Endothelial cell of umbilical vein (primary cell): ENCODE measurements at regions not wholly inside any gene's neighbourhood (a gene's known extent, or its start where the extent isn't known, plus 50 kb on each side); places are given as distances from the start of the nearest gene placed in this dataset.
A peak's percentile ranks its signal among the peaks of the same experiment; 100 is the strongest.

ENCODE experiments used
- BruUV-seq: library from RNA; stranded (reverse); fragments of 400-500 nt; replicated peaks from 2 replicates; lab custom pipeline; 2021; lab: Mats Ljungman, UMichigan
- CTCF ChIA-PET: fragments of 300-600, 350-600 bp; sonication (Branson Sonifier 250); formaldehyde crosslinking; loops from one replicate; lab custom pipeline; 2021; ENCODE audit warnings: antibody characterized with exemption, inconsistent platforms; lab: Charles Lee
- POLR2A ChIA-PET: fragments of 300-600, 350-600 bp; sonication (Branson Sonifier 250); formaldehyde crosslinking; loops from one replicate; lab custom pipeline; 2021; ENCODE audit warnings: antibody characterized with exemption, inconsistent platforms; lab: Charles Lee
- DNase-seq: peaks from one replicate; pipeline ENCODE4 v3.0.0-alpha.2; 2011; ENCODE audit warnings: low read depth, low spot score
- FAIRE-seq: peaks from 2 replicates; lab custom pipeline; 2011; peaks lifted over from hg19 to GRCh38; lab: Jason Lieb, UNC
- H2AFZ ChIP-seq: 2 replicates; pipeline ENCODE4 v1.6.0; 2012; ENCODE audit warnings: low read depth, low read length, control low read depth, inconsistent platforms
- H3K27ac ChIP-seq: 2 replicates; pipeline ENCODE4 v1.5.1; 2011; ENCODE audit warnings: low read depth, mild to moderate bottlenecking, control low read depth, low read length, moderate library complexity; ENCODE audit not compliant: insufficient read depth
- H3K27me3 ChIP-seq, 2 experiments: 2 replicates each; pipeline versions ENCODE4 v1.6.0 to v1.6.1; 2011; ENCODE audit warnings: low read length in 2 of 2, mixed read lengths in 1 of 2; ENCODE audit not compliant: control insufficient read depth in 2 of 2, insufficient read depth in 2 of 2
- H3K36me3 ChIP-seq, 2 experiments: 2 replicates in 1 of 2; 3 replicates in 1 of 2; pipeline ENCODE4 v1.5.1; 2011; ENCODE audit warnings: low read length in 2 of 2, mild to moderate bottlenecking in 1 of 2, moderate library complexity in 1 of 2; ENCODE audit not compliant: control insufficient read depth in 2 of 2, insufficient read depth in 2 of 2; ENCODE audit errors: extremely low read depth in 1 of 2
- H3K4me1 ChIP-seq: 3 replicates; pipeline ENCODE4 v1.5.1; 2011; ENCODE audit warnings: mild to moderate bottlenecking, low read length; ENCODE audit not compliant: control insufficient read depth, insufficient read depth; ENCODE audit errors: extremely low read depth
- H3K4me2 ChIP-seq: 2 replicates; pipeline ENCODE4 v1.6.1; 2011; ENCODE audit warnings: low read length, control low read depth, mixed read lengths; ENCODE audit not compliant: insufficient read depth
- H3K4me3 ChIP-seq, 3 experiments: fragments of 200-600 bp in 1 of 3; sonication (generic), shearing (Covaris generic) in 1 of 3; replicated peaks in 1 of 3; 2 replicates each; pipeline ENCODE4 v1.5.1; 2011 to 2016; ENCODE audit warnings: control low read depth in 3 of 3, low read length in 3 of 3, mild to moderate bottlenecking in 2 of 3, inconsistent platforms in 1 of 3, low read depth in 1 of 3, moderate library complexity in 1 of 3; ENCODE audit not compliant: insufficient read depth in 1 of 3
- H3K79me2 ChIP-seq: 2 replicates; pipeline ENCODE4 v1.6.0; 2012; ENCODE audit warnings: low read length, inconsistent platforms; ENCODE audit not compliant: control insufficient read depth, insufficient read depth
- H3K9ac ChIP-seq: replicated peaks from 2 replicates; pipeline ENCODE3; 2011; ENCODE audit warnings: low read length, control low read depth; ENCODE audit not compliant: insufficient read depth; ENCODE audit errors: extremely low read depth
- H3K9me1 ChIP-seq: replicated peaks from 3 replicates; pipeline ENCODE4 v1.6.0; 2011; ENCODE audit warnings: mild to moderate bottlenecking, low read length; ENCODE audit not compliant: control insufficient read depth, insufficient read depth; ENCODE audit errors: extremely low read depth
- H3K9me3 ChIP-seq: replicated peaks from 2 replicates; pipeline ENCODE4 v1.5.1; 2012; ENCODE audit warnings: low read length, inconsistent platforms; ENCODE audit not compliant: control insufficient read depth, insufficient read depth
- H4K20me1 ChIP-seq: replicated peaks from 2 replicates; pipeline ENCODE3; 2011; ENCODE audit warnings: mild to moderate bottlenecking, low read length; ENCODE audit not compliant: control insufficient read depth, insufficient read depth; ENCODE audit errors: extremely low read depth
- CTCF ChIP-seq, 2 donors: IDR thresholded peaks; 1 replicate in 1 of 2; 2 replicates in 1 of 2; pipeline ENCODE4 v1.5.1; 2011; ENCODE audit warnings: low read length in 2 of 2, mild to moderate bottlenecking in 2 of 2, moderate library complexity in 2 of 2, control low read depth in 1 of 2, inconsistent platforms in 1 of 2, low read depth in 1 of 2; ENCODE audit not compliant: insufficient read depth in 1 of 2; ENCODE audit errors: extremely low read depth in 1 of 2
- EZH2 ChIP-seq: IDR thresholded peaks from 2 replicates; pipeline ENCODE4 v1.6.1; 2012; ENCODE audit warnings: borderline replicate concordance, low read depth, mild to moderate bottlenecking, moderate library complexity, low read length, inconsistent platforms; ENCODE audit not compliant: severe bottlenecking
- FOS ChIP-seq: IDR thresholded peaks from 2 replicates; pipeline ENCODE4 v1.6.1; 2011; ENCODE audit warnings: mild to moderate bottlenecking, low read length, moderate library complexity, borderline replicate concordance; ENCODE audit not compliant: insufficient read depth
- GATA2 ChIP-seq: IDR thresholded peaks from 2 replicates; pipeline ENCODE4 v1.7.0; 2011; ENCODE audit warnings: low read depth, mild to moderate bottlenecking, moderate library complexity, mixed read lengths, low read length; ENCODE audit not compliant: insufficient read length, insufficient read depth
- JUN ChIP-seq: IDR thresholded peaks from 2 replicates; pipeline ENCODE4 v1.6.1; 2011; ENCODE audit warnings: borderline replicate concordance, low read depth; ENCODE audit not compliant: insufficient read length, insufficient read depth
- MYC ChIP-seq: IDR thresholded peaks from one replicate; pipeline ENCODE4 v1.6.1; 2011; ENCODE audit warnings: mild to moderate bottlenecking, low read depth, low read length
- POLR2A ChIP-seq: IDR thresholded peaks from 2 replicates; pipeline ENCODE4 v1.6.1; 2012; ENCODE audit warnings: low read depth, mild to moderate bottlenecking, control low read depth, low read length
- POLR2AphosphoS5 ChIP-seq: IDR thresholded peaks from 2 replicates; pipeline ENCODE4 v1.6.1; 2012; ENCODE audit warnings: low read depth, mild to moderate bottlenecking, control low read depth, low read length, moderate library complexity; ENCODE audit not compliant: insufficient read depth
- dilution Hi-C: fragments of 300-500 bp; cut with MboI; formaldehyde crosslinking; loops from one replicate; pipeline ENCODE4 v1.15.0; 2019; ENCODE audit warnings: low sequenced_read_pairs; ENCODE audit not compliant: extremely low pct_ligation_motif_present
- intact Hi-C: fragments of 100-400 bp; cut with micrococcal nuclease; formaldehyde crosslinking; loops from one replicate; pipeline ENCODE4 v1.10.0; 2022
- TF ChIP-seq, protein P1 (sequence below): IDR thresholded peaks from 2 replicates; pipeline ENCODE4 v1.6.1; 2011; ENCODE audit not compliant: insufficient read depth, insufficient read length

- no TSS peak for BruUV-seq
- H3K79me2 ChIP-seq = no peaks in the 10 kb centered on the region
- POLR2A ChIA-PET = no interaction called here
- no peak overlapping the region for H3K4me3 ChIP-seq
- H3K27me3 ChIP-seq = no peaks in the 10 kb centered on the region
- DNase-seq (peak; percentile 55), FAIRE-seq (peak; percentile 87)
- no peaks in the 10 kb centered on the region for H4K20me1 ChIP-seq
- no peaks in the 10 kb centered on the region for H3K9me1 ChIP-seq
- H3K9me3 ChIP-seq = no peaks in the 10 kb centered on the region
- dilution Hi-C loops (no loop called here), intact Hi-C loops (no loop called here)
- H2AFZ ChIP-seq = no peak overlapping the region
- no peak overlapping the region for H3K4me2 ChIP-seq
- peak overlapping the region; percentile 4 for H3K27ac ChIP-seq
- H3K4me1 ChIP-seq = peaks cover 20% of the 10 kb centered on the region
- TF ChIP-seq CTCF (IDR thresholded peaks at IDR 0.05; ENCODE audit: extremely low read depth in 1 of 2, insufficient read depth in 1 of 2, low read depth in 1 of 2, low read length in 2 of 2) = no peak
- TF ChIP-seq POLR2AphosphoS5 = peak; percentile 36
- peak; percentile 77 for TF ChIP-seq GATA2
- TF ChIP-seq FOS = peak; percentile 14
- H3K9ac ChIP-seq = no peak overlapping the region
- no peaks in the 10 kb centered on the region for H3K36me3 ChIP-seq
- CTCF ChIA-PET = interaction anchor here (0.8 kb wide), 1 partner anchor 76 kb away, joined by 3 read pairs; no protein-coding TSS in a partner anchor
Measured at GRCh38 chr1:219310181-219310728, 136.6 kb downstream of the LYPLAL1 start.

GRCh38 chr1:219308367-219308766 lies 134.7 kb downstream of the LYPLAL1 start:
- H3K4me1 ChIP-seq = peaks cover 37% of the 10 kb centered on the region
- CTCF ChIA-PET = no interaction called here
- DNase-seq (no peak), FAIRE-seq (no peak)
- H4K20me1 ChIP-seq = no peaks in the 10 kb centered on the region
- no peak overlapping the region for H2AFZ ChIP-seq
- intact Hi-C loops (no loop called here), dilution Hi-C loops (no loop called here)
- H3K9me1 ChIP-seq = no peaks in the 10 kb centered on the region
- H3K9ac ChIP-seq = no peak overlapping the region
- no peaks in the 10 kb centered on the region for H3K9me3 ChIP-seq
- H3K4me3 ChIP-seq = no peak overlapping the region
- POLR2A ChIA-PET = no interaction called here
- H3K27ac ChIP-seq = no peak overlapping the region
- no TSS peak for BruUV-seq
- H3K79me2 ChIP-seq = no peaks in the 10 kb centered on the region
- TF ChIP-seq GATA2 (no peak), EZH2 (no peak), FOS (no peak), MYC (no peak), POLR2A (no peak), CTCF (IDR thresholded peaks at IDR 0.05; ENCODE audit: extremely low read depth in 1 of 2, insufficient read depth in 1 of 2, low read depth in 1 of 2, low read length in 2 of 2) (no peak), JUN (no peak), POLR2AphosphoS5 (no peak)
- TF ChIP-seq, protein P1, sequence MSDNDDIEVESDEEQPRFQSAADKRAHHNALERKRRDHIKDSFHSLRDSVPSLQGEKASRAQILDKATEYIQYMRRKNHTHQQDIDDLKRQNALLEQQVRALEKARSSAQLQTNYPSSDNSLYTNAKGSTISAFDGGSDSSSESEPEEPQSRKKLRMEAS = no peak
- H3K27me3 ChIP-seq = no peaks in the 10 kb centered on the region
- no peak overlapping the region for H3K4me2 ChIP-seq
- H3K36me3 ChIP-seq = no peaks in the 10 kb centered on the region
